GM23338 (cell line): ENCODE measurements at regions not wholly inside any gene's neighbourhood (a gene's known extent, or its start where the extent isn't known, plus 50 kb on each side); places are given as distances from the start of the nearest gene placed in this dataset.

Source experiments
- ATAC-seq: fragments of 200-7000 bp; cut with Tn5 transposase; 3 replicates; pipeline ENCODE4 v1.9.1; 2020
- DNase-seq: peaks from one replicate; pipeline ENCODE4 v3.0.0-alpha.2; 2015; ENCODE audit warnings: low spot score
- H2AFZ ChIP-seq: fragments of 200-600 bp; sonication (generic); 2 replicates; pipeline ENCODE4 v1.8.0; 2016; ENCODE audit warnings: antibody characterized with exemption, mild to moderate bottlenecking, moderate library complexity
- H3F3A ChIP-seq: fragments of 200-600 bp; sonication (generic); replicated peaks from 2 replicates; pipeline ENCODE4 v1.8.0; 2017; ENCODE audit warnings: antibody characterized with exemption, mixed run types, low read depth
- H3K27ac ChIP-seq: fragments of 200-600 bp; sonication (generic); 2 replicates; pipeline ENCODE4 v1.6.1; 2016; ENCODE audit warnings: low read depth
- H3K27me3 ChIP-seq: fragments of 200-600 bp; sonication (generic); 2 replicates; pipeline ENCODE4 v1.8.0; 2016; ENCODE audit warnings: mild to moderate bottlenecking, mixed run types, moderate library complexity; ENCODE audit not compliant: insufficient read depth
- H3K36me3 ChIP-seq: fragments of 200-600 bp; sonication (generic); 2 replicates; pipeline ENCODE4 v1.8.0; 2016; ENCODE audit warnings: mild to moderate bottlenecking; ENCODE audit not compliant: insufficient read depth
- H3K4me1 ChIP-seq: fragments of 200-600 bp; sonication (generic); 2 replicates; pipeline ENCODE4 v1.8.0; 2016; ENCODE audit warnings: mild to moderate bottlenecking, moderate library complexity; ENCODE audit not compliant: insufficient read depth
- H3K4me2 ChIP-seq: fragments of 200-600 bp; sonication (generic); 2 replicates; pipeline ENCODE4 v1.7.1; 2017; ENCODE audit warnings: mixed run types
- H3K4me3 ChIP-seq: fragments of 200-600 bp; sonication (generic); 2 replicates; pipeline ENCODE4 v1.6.1; 2016; ENCODE audit warnings: mixed run types
- H3K79me2 ChIP-seq: fragments of 200-600 bp; sonication (generic); replicated peaks from 2 replicates; pipeline ENCODE4 v1.8.0; 2017; ENCODE audit warnings: mild to moderate bottlenecking; ENCODE audit not compliant: insufficient read depth
- H3K9me2 ChIP-seq: fragments of 200-600 bp; sonication (generic); 2 replicates; pipeline ENCODE4 v1.8.0; 2017; ENCODE audit not compliant: insufficient read depth
- H4K20me1 ChIP-seq: fragments of 200-600 bp; sonication (generic); replicated peaks from 2 replicates; pipeline ENCODE4 v1.8.0; 2017; ENCODE audit warnings: mild to moderate bottlenecking; ENCODE audit not compliant: insufficient read depth
- H3K27ac Mint-ChIP-seq: 2 replicates; pipeline ENCODE4 v1.8.0; 2020; ENCODE audit warnings: inconsistent platforms, mild to moderate bottlenecking, moderate library complexity, mixed read lengths
- H3K27me3 Mint-ChIP-seq: 3 replicates; pipeline ENCODE4 v1.8.0; 2022; ENCODE audit warnings: low read depth, mild to moderate bottlenecking, moderate library complexity, mixed read lengths, inconsistent platforms; ENCODE audit not compliant: insufficient read depth, poor library complexity
- H3K36me3 Mint-ChIP-seq: 3 replicates; pipeline ENCODE4 v1.8.0; 2021; ENCODE audit warnings: low read depth, mild to moderate bottlenecking, inconsistent platforms, moderate library complexity, mixed read lengths
- H3K4me1 Mint-ChIP-seq: 3 replicates; pipeline ENCODE4 v1.8.0; 2020; ENCODE audit warnings: mild to moderate bottlenecking, inconsistent platforms, mixed read lengths
- H3K4me3 Mint-ChIP-seq: 3 replicates; pipeline ENCODE4 v1.8.0; 2021; ENCODE audit warnings: moderate library complexity, mild to moderate bottlenecking, inconsistent platforms, mixed read lengths
- H3K9me3 Mint-ChIP-seq: 3 replicates; pipeline ENCODE4 v1.8.0; 2020; ENCODE audit warnings: moderate library complexity, mild to moderate bottlenecking, inconsistent platforms, mixed read lengths
- CREB1 ChIP-seq: fragments of 250-450 bp; sonication (Bioruptor Pico); IDR thresholded peaks from 2 replicates; pipeline ENCODE4 v1.5.0; 2020; ENCODE audit warnings: low read depth, mild to moderate bottlenecking, moderate library complexity
- EZH2 ChIP-seq: fragments of 200-600 bp; sonication (generic); IDR thresholded peaks from one replicate; pipeline ENCODE4 v1.8.0; 2017; ENCODE audit warnings: antibody characterized with exemption, mild to moderate bottlenecking, low read depth; ENCODE audit not compliant: unreplicated experiment
- EZH2phosphoT487 ChIP-seq: fragments of 200-600 bp; sonication (generic); IDR thresholded peaks from one replicate; pipeline ENCODE4 v1.8.1; 2018; ENCODE audit warnings: antibody characterized with exemption; ENCODE audit not compliant: unreplicated experiment
- JUNB ChIP-seq: IDR thresholded peaks from one replicate; pipeline ENCODE4 v1.6.1; 2016; ENCODE audit warnings: antibody characterized with exemption; ENCODE audit not compliant: unreplicated experiment
- NANOG ChIP-seq: IDR thresholded peaks from 2 replicates; pipeline ENCODE4 v1.6.1; 2016; ENCODE audit warnings: antibody characterized with exemption, borderline replicate concordance
- POLR2AphosphoS5 ChIP-seq: IDR thresholded peaks from 2 replicates; pipeline ENCODE4 v1.6.1; 2016; ENCODE audit warnings: antibody characterized with exemption, low read depth
- REST ChIP-seq: IDR thresholded peaks from one replicate; pipeline ENCODE4 v1.6.1; 2018; ENCODE audit warnings: antibody characterized with exemption; ENCODE audit not compliant: unreplicated experiment
- STAT1 ChIP-seq: IDR thresholded peaks from one replicate; pipeline ENCODE4 v1.6.1; 2016; ENCODE audit warnings: antibody characterized with exemption; ENCODE audit not compliant: unreplicated experiment
- ZNF114 ChIP-seq: fragments of 250-450 bp; sonication (Bioruptor Pico); IDR thresholded peaks from 2 replicates; pipeline ENCODE4 v1.5.0; 2020; ENCODE audit warnings: mild to moderate bottlenecking, moderate library complexity
- ZNF331 ChIP-seq: fragments of 250-450 bp; sonication (Bioruptor Pico); IDR thresholded peaks from 2 replicates; pipeline ENCODE4 v1.5.0; 2020; ENCODE audit warnings: low read depth, mild to moderate bottlenecking, moderate library complexity
- ZNF462 ChIP-seq: fragments of 250-450 bp; sonication (Bioruptor Pico); IDR thresholded peaks from 2 replicates; pipeline ENCODE4 v1.5.0; 2020; ENCODE audit warnings: mild to moderate bottlenecking, moderate library complexity
- TF ChIP-seq, protein P1 (sequence below), 2 experiments: fragments of 200-600 bp in 1 of 2; sonication (generic) in 1 of 2; conservative IDR thresholded peaks; 2 replicates each; pipeline versions ENCODE4 v1.5.1 to v1.6.1; 2016 to 2017; ENCODE audit warnings: antibody characterized with exemption in 2 of 2, low read depth in 2 of 2, mild to moderate bottlenecking in 2 of 2, moderate library complexity in 1 of 2

DNA sequence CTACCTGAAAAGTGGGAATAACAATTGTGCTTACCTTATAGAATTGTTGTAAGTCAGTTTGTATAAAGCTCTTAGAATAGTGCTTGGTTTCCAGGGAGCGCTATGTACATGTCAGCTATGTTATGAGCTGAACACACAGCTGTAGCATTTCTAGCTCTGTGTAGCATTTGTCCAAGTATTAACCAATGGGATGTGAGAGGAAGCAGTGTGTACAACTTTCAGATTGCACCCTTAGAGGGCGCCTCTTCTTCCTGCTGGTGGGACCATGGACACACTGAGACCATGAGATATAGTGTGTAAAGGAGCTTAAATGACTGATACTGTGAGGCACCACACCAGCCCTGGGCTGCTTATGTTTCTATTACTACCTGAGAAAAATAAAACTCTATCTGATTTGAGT, 380.2 kb downstream of the LNPK start:
- ATAC-seq: no peak
- no peaks in the 10 kb centered on the region for H3K79me2 ChIP-seq
- no peaks in the 10 kb centered on the region; the same call in 1 of the 2 replicates for H3K9me2 ChIP-seq
- no peak overlapping the region for H3K4me3 ChIP-seq
- DNase-seq: no peak
- H4K20me1 ChIP-seq: no peaks in the 10 kb centered on the region
- no peak overlapping the region for H3K27ac ChIP-seq
- no peaks in the 10 kb centered on the region for H3K9me3 Mint-ChIP-seq
- H3F3A ChIP-seq: no peaks in the 10 kb centered on the region
- peaks cover 13% of the 10 kb centered on the region; the same call in 2 of the 3 replicates for H3K4me1 Mint-ChIP-seq
- no peak overlapping the region for H3K4me3 Mint-ChIP-seq
- no peaks in the 10 kb centered on the region for H3K4me1 ChIP-seq
- no peak overlapping the region for H2AFZ ChIP-seq
- H3K36me3 Mint-ChIP-seq: no peaks in the 10 kb centered on the region
- H3K4me2 ChIP-seq: no peak overlapping the region
- H3K27ac Mint-ChIP-seq: no peak overlapping the region
- H3K27me3 ChIP-seq: no peaks in the 10 kb centered on the region
- no peaks in the 10 kb centered on the region for H3K27me3 Mint-ChIP-seq
- no peaks in the 10 kb centered on the region for H3K36me3 ChIP-seq
- TF ChIP-seq ZNF331 (CRISPR knock-in tag): no peak
- TF ChIP-seq, protein P1, sequence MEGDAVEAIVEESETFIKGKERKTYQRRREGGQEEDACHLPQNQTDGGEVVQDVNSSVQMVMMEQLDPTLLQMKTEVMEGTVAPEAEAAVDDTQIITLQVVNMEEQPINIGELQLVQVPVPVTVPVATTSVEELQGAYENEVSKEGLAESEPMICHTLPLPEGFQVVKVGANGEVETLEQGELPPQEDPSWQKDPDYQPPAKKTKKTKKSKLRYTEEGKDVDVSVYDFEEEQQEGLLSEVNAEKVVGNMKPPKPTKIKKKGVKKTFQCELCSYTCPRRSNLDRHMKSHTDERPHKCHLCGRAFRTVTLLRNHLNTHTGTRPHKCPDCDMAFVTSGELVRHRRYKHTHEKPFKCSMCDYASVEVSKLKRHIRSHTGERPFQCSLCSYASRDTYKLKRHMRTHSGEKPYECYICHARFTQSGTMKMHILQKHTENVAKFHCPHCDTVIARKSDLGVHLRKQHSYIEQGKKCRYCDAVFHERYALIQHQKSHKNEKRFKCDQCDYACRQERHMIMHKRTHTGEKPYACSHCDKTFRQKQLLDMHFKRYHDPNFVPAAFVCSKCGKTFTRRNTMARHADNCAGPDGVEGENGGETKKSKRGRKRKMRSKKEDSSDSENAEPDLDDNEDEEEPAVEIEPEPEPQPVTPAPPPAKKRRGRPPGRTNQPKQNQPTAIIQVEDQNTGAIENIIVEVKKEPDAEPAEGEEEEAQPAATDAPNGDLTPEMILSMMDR (conservative IDR thresholded peaks at IDR 0.05; ENCODE audit: low read depth in 2 of 2): peak; percentile 30 to 47; a peak in 3 of 4 replicates

GRCh38 chr2:175620106-175620505, 382.0 kb downstream of the LNPK start:
- Histone ChIP-seq H3K4me1 (no peaks in the 10 kb centered on the region), H4K20me1 (no peaks in the 10 kb centered on the region), H3K27me3 (no peaks in the 10 kb centered on the region), H3K9me2 (no peaks in the 10 kb centered on the region; the same call in 1 of the 2 replicates), H2AFZ (no peak overlapping the region), H3K4me3 (no peak overlapping the region), H3K4me2 (no peak overlapping the region), H3K27ac (no peak overlapping the region), H3F3A (no peaks in the 10 kb centered on the region), H3K36me3 (no peaks in the 10 kb centered on the region), H3K79me2 (no peaks in the 10 kb centered on the region)
- no peak overlapping the region for H3K4me3 Mint-ChIP-seq
- H3K27ac Mint-ChIP-seq: no peak overlapping the region; the same call in 1 of the 2 replicates
- ATAC-seq (no peak), DNase-seq (no peak)
- H3K9me3 Mint-ChIP-seq: no peaks in the 10 kb centered on the region
- peaks cover 13% of the 10 kb centered on the region; the same call in 2 of the 3 replicates for H3K4me1 Mint-ChIP-seq
- no peaks in the 10 kb centered on the region for H3K27me3 Mint-ChIP-seq
- no peaks in the 10 kb centered on the region for H3K36me3 Mint-ChIP-seq
- TF ChIP-seq JUNB (no peak), EZH2 (no peak), NANOG (no peak), POLR2AphosphoS5 (no peak), REST (no peak), ZNF462 (CRISPR knock-in tag) (no peak), CREB1 (CRISPR knock-in tag) (no peak), STAT1 (no peak), ZNF114 (CRISPR knock-in tag) (no peak), ZNF331 (CRISPR knock-in tag) (no peak), EZH2phosphoT487 (no peak)
